ENCODE measurements at regions not wholly inside any gene's neighbourhood (a gene's known extent, or its start where the extent isn't known, plus 50 kb on each side); places are given as distances from the start of the nearest gene placed in this dataset.

GRCh38 chr6:156533872-156534524 lies 243.2 kb upstream of the ARID1B start:
- no peak for DNase-seq (ENCODE audit: extremely low spot score)
- ChIA-PET POLR2A (no interaction called here), CTCF (interaction anchor here (1.2 to 1.6 kb wide), 2 partner anchors 15 to 34 kb away, joined by 3 read pairs; no protein-coding TSS in a partner anchor)
- no peak for TF ChIP-seq CTCF (IDR thresholded peaks at IDR 0.05; ENCODE audit: control extremely low read depth, extremely low read depth, low read depth, missing control alignments)

DNA sequence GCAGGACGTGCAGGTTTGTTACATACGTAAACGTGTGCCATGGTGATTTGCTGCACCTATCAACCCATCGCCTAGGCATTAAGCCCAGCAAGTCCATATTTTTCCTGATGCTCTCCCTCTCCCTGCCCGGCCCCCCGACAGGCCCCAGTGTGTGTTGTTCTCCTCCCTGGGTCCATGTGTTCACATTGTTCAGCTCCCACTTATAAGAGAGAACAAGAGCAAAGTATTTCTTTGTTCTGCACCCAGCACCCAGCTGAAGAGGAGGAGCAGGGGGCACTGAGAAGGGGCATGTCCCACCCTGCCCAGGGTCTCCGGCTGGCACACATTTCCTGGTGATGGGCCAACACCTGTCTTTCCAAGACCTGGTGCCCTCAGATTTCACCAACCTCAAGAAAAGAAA lies 251.1 kb upstream of the ARID1B start:
- no peak for TF ChIP-seq CTCF (IDR thresholded peaks at IDR 0.05; ENCODE audit: control extremely low read depth, extremely low read depth, low read depth, missing control alignments)
- ChIA-PET POLR2A (no interaction called here), CTCF (no interaction called here)
- DNase-seq (ENCODE audit: extremely low spot score) = no peak

DNA sequence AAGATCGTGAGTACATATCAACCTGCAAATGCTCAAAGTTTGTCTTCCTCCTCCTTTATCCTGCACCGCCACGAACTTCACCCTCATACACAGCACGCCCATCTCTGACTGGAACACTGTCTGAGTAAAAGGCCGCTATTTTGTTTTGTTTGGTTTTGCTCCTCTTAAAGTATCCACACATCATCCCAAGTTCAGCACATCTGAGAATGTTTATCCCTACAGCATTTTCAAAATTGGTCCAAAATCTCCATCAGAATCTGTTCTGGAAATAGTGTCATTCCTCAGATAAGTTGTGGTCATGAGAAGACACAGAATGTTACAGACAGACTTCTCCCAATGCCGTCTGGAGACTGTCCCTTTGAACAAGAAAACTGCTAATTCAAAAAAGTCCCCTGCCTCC lies 251.6 kb upstream of the ARID1B start:
- DNase-seq (ENCODE audit: extremely low spot score) = no peak
- POLR2A ChIA-PET = no interaction called here
- CTCF ChIA-PET = no interaction called here
- no peak for TF ChIP-seq CTCF (IDR thresholded peaks at IDR 0.05; ENCODE audit: control extremely low read depth, extremely low read depth, low read depth, missing control alignments)

DNA sequence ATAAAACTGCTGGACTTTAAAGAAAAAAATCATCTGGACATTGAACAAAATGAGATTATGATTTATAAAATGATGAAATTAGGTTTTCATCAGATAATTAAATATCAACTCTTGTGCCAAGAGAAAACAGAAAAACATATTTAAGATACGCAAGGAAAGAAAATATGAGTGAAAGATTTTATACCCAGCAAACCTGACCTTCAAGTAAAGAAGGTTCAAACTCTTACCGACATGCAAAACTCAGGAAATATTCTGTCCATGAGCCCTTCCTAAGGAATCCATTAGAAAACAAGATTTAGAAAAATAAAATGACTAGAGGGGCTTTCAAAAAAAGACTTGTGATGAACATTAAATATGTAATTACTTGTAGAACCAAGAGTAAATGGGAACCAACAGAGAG lies 257.2 kb upstream of the ARID1B start:
- ChIA-PET CTCF (no interaction called here), POLR2A (no interaction called here)
- DNase-seq (ENCODE audit: extremely low spot score) = no peak
- no peak for TF ChIP-seq CTCF (IDR thresholded peaks at IDR 0.05; ENCODE audit: control extremely low read depth, extremely low read depth, low read depth, missing control alignments)

GRCh38 chr6:156517088-156517487 lies 260.1 kb upstream of the ARID1B start:
- no peak for TF ChIP-seq CTCF (IDR thresholded peaks at IDR 0.05; ENCODE audit: control extremely low read depth, extremely low read depth, low read depth, missing control alignments)
- ChIA-PET CTCF (interaction anchor here (0.9 kb wide), 1 partner anchor 10 kb away, joined by 3 read pairs; no protein-coding TSS in a partner anchor), POLR2A (no interaction called here)
- DNase-seq (ENCODE audit: extremely low spot score) = no peak

DNA sequence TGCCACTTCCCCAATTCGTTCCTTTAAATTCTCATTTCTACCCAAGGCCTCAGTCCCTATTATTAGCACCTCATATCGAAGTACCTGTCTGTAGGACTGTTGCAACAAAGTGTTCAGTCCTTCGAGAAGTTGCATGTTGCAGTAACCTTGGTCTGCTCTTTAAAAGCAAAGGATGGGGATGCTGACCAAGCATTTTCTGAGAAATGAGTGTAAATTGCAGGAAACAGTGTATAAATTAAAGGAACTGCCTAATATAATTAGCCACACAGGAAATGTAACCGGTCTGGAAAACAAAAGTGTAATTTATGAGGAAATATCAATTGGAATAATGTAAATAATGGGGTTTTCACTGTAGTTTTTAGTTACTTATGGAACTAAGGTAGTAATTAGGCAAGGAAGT lies 261.9 kb upstream of the ARID1B start:
- POLR2A ChIA-PET = no interaction called here
- no peak for DNase-seq (ENCODE audit: extremely low spot score)
- no peak for TF ChIP-seq CTCF (IDR thresholded peaks at IDR 0.05; ENCODE audit: control extremely low read depth, extremely low read depth, low read depth, missing control alignments)
- CTCF ChIA-PET = no interaction called here

Measured in GM10248 (cell line).